C4-2B (cell line): ENCODE measurements at regions not wholly inside any gene's neighbourhood (a gene's known extent, or its start where the extent isn't known, plus 50 kb on each side); places are given as distances from the start of the nearest gene placed in this dataset.

Experiments used
- ZFX ChIP-seq: fragments of 450-650 bp; IDR thresholded peaks from 2 replicates; pipeline ENCODE4 v1.6.1; 2017
- TF ChIP-seq, protein P1 (sequence below): fragments of 450-650 bp; conservative IDR thresholded peaks from 2 replicates; pipeline ENCODE4 v1.5.1; 2017; ENCODE audit warnings: mild to moderate bottlenecking

DNA sequence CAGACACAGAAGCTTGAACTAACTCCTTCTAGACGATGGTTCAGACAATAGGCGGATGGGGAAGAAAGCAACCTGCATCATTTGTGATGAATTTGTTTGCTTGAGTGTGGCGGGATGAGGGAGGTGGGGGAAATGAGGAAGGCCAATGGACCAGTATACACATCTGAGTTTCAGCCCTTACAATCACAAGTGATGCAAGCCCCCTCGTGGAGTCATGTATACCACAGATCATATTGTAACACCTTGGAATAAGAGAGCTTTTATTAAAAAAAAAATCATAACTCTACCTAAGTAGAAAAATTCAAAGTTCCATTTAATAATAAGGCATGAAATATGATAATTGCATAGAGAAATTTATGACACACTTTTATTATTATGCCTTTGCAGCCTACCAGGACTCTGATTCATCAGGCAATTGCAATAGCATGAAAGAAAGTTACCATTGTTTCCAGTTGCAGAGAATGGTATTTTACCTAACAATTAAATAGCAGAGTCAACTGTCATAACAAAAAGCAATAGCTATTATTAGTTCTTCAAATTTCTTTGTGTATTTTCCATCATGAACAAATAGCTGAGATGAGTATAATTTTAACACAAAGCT lies 230.2 kb upstream of the AKR1E2 start:
- TF ChIP-seq, protein P1, sequence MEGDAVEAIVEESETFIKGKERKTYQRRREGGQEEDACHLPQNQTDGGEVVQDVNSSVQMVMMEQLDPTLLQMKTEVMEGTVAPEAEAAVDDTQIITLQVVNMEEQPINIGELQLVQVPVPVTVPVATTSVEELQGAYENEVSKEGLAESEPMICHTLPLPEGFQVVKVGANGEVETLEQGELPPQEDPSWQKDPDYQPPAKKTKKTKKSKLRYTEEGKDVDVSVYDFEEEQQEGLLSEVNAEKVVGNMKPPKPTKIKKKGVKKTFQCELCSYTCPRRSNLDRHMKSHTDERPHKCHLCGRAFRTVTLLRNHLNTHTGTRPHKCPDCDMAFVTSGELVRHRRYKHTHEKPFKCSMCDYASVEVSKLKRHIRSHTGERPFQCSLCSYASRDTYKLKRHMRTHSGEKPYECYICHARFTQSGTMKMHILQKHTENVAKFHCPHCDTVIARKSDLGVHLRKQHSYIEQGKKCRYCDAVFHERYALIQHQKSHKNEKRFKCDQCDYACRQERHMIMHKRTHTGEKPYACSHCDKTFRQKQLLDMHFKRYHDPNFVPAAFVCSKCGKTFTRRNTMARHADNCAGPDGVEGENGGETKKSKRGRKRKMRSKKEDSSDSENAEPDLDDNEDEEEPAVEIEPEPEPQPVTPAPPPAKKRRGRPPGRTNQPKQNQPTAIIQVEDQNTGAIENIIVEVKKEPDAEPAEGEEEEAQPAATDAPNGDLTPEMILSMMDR: no peak
- TF ChIP-seq ZFX: no peak
